GM12878 (cell line): ENCODE measurements at regions not wholly inside any gene's neighbourhood (a gene's known extent, or its start where the extent isn't known, plus 50 kb on each side); places are given as distances from the start of the nearest gene placed in this dataset.

Experiments used
- CTCF ChIP-seq, 3 experiments: IDR thresholded peaks in 2 of 3; conservative IDR thresholded peaks in 1 of 3; 2 replicates each; pipeline ENCODE4 v1.5.1; 2011; ENCODE audit warnings: low read depth in 3 of 3, low read length in 3 of 3, mild to moderate bottlenecking in 3 of 3, control low read depth in 2 of 3, moderate library complexity in 2 of 3, inconsistent platforms in 1 of 3, mixed read lengths in 1 of 3; ENCODE audit not compliant: control insufficient read depth in 2 of 3, insufficient read depth in 1 of 3; ENCODE audit errors: extremely low read depth in 1 of 3
- E2F8 ChIP-seq: fragments of 450-650 bp; IDR thresholded peaks from 2 replicates; pipeline ENCODE4 v1.6.1; 2018; ENCODE audit warnings: mild to moderate bottlenecking, low read depth, moderate library complexity; ENCODE audit not compliant: partially characterized antibody
- IRF4 ChIP-seq: IDR thresholded peaks from 2 replicates; pipeline ENCODE4 v1.6.1; 2011; ENCODE audit warnings: low read depth, low read length
- MAX ChIP-seq: IDR thresholded peaks from 2 replicates; pipeline ENCODE4 v1.6.1; 2012; ENCODE audit warnings: low read depth, low read length, improper control_type of control experiment
- RAD21 ChIP-seq: IDR thresholded peaks from 2 replicates; pipeline ENCODE4 v1.6.1; 2011; ENCODE audit warnings: mild to moderate bottlenecking, low read depth, low read length, moderate library complexity; ENCODE audit not compliant: insufficient read depth
- RELA ChIP-seq: fragments of 450-650 bp; IDR thresholded peaks from 2 replicates; pipeline ENCODE4 v1.8.0; 2014; ENCODE audit warnings: borderline replicate concordance; ENCODE audit not compliant: partially characterized antibody
- SPI1 ChIP-seq: IDR thresholded peaks from 2 replicates; pipeline ENCODE4 v1.6.1; 2011; ENCODE audit warnings: low read depth, mild to moderate bottlenecking, low read length, moderate library complexity, borderline replicate concordance; ENCODE audit not compliant: insufficient read depth
- SUZ12 ChIP-seq: fragments of 200-600 bp; sonication (generic); IDR thresholded peaks from one replicate; pipeline ENCODE4 v1.6.1; 2018; ENCODE audit warnings: antibody characterized with exemption, mild to moderate bottlenecking; ENCODE audit not compliant: unreplicated experiment
- TF ChIP-seq, protein P1 (sequence below): fragments of 150-350 bp; IDR thresholded peaks from 2 replicates; pipeline ENCODE4 v1.6.1; 2016; ENCODE audit warnings: low read depth, low read length

- TF ChIP-seq CTCF (IDR thresholded peaks at IDR 0.05 in 2 of 3, conservative IDR thresholded peaks at IDR 0.05 in 1 of 3; ENCODE audit: control insufficient read depth in 2 of 3, extremely low read depth in 1 of 3, insufficient read depth in 1 of 3, low read depth in 3 of 3, low read length in 3 of 3) (no peak), E2F8 (no peak), SUZ12 (no peak), MAX (no peak), RAD21 (no peak), SPI1 (no peak), IRF4 (no peak), RELA (no peak)
- TF ChIP-seq, protein P1, sequence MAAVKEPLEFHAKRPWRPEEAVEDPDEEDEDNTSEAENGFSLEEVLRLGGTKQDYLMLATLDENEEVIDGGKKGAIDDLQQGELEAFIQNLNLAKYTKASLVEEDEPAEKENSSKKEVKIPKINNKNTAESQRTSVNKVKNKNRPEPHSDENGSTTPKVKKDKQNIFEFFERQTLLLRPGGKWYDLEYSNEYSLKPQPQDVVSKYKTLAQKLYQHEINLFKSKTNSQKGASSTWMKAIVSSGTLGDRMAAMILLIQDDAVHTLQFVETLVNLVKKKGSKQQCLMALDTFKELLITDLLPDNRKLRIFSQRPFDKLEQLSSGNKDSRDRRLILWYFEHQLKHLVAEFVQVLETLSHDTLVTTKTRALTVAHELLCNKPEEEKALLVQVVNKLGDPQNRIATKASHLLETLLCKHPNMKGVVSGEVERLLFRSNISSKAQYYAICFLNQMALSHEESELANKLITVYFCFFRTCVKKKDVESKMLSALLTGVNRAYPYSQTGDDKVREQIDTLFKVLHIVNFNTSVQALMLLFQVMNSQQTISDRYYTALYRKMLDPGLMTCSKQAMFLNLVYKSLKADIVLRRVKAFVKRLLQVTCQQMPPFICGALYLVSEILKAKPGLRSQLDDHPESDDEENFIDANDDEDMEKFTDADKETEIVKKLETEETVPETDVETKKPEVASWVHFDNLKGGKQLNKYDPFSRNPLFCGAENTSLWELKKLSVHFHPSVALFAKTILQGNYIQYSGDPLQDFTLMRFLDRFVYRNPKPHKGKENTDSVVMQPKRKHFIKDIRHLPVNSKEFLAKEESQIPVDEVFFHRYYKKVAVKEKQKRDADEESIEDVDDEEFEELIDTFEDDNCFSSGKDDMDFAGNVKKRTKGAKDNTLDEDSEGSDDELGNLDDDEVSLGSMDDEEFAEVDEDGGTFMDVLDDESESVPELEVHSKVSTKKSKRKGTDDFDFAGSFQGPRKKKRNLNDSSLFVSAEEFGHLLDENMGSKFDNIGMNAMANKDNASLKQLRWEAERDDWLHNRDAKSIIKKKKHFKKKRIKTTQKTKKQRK, result no peak
Measured at GRCh38 chr11:112318184-112318591, 57.5 kb upstream of the PLET1 start.
